ENCODE measurements at regions not wholly inside any gene's neighbourhood (a gene's known extent, or its start where the extent isn't known, plus 50 kb on each side); places are given as distances from the start of the nearest gene placed in this dataset.

GRCh38 chr7:121714559-121715303, 158.2 kb upstream of the PTPRZ1 start:
- no peak for TF ChIP-seq SIN3A (IDR thresholded peaks at IDR 0.05; ENCODE audit: borderline replicate concordance, insufficient read depth, low read length)
- TF ChIP-seq POLR2AphosphoS5 (IDR thresholded peaks at IDR 0.05; ENCODE audit: low read depth, low read length): no peak
